HepG2 (cell line): ENCODE measurements at regions not wholly inside any gene's neighbourhood (a gene's known extent, or its start where the extent isn't known, plus 50 kb on each side); places are given as distances from the start of the nearest gene placed in this dataset.
"Not testable (repeated sequence)": the region's sequence is repeated elsewhere in the genome, so short reads cannot be mapped to it uniquely, and the experiment has no call there.

Experiments
- CTCF ChIP-seq: sonication (generic); formaldehyde crosslinking; IDR thresholded peaks from 2 replicates; pipeline ENCODE4 v1.5.0; 2020; ENCODE audit warnings: mild to moderate bottlenecking, missing genetic modification reagents, moderate library complexity
- EP300 ChIP-seq, 3 experiments: sonication (generic) in 1 of 3; formaldehyde crosslinking in 1 of 3; IDR thresholded peaks; 2 replicates each; pipeline versions ENCODE4 v1.5.1 to v1.6.1; 2011 to 2020; ENCODE audit warnings: low read depth in 2 of 3, low read length in 2 of 3, borderline replicate concordance in 1 of 3, improper control_type of control experiment in 1 of 3, mild to moderate bottlenecking in 1 of 3, missing genetic modification reagents in 1 of 3, moderate library complexity in 1 of 3
- PRDM10 ChIP-seq: sonication (generic); formaldehyde crosslinking; IDR thresholded peaks from 2 replicates; pipeline ENCODE4 v1.4.0; 2020; ENCODE audit warnings: low read depth, missing genetic modification reagents

- not testable (repeated sequence) for TF ChIP-seq EP300 (IDR thresholded peaks at IDR 0.05; ENCODE audit: low read depth in 2 of 2, low read length in 2 of 2); EP300 (CRISPR knock-in tag; IDR thresholded peaks at IDR 0.05; ENCODE audit: borderline replicate concordance); CTCF (CRISPR knock-in tag); PRDM10 (CRISPR knock-in tag)
These were observed 1244.0 kb downstream of the RPIA start for GRCh38 chr2:89935436-89935835.
